Type B pancreatic cell (in vitro differentiated cells): ENCODE measurements at regions not wholly inside any gene's neighbourhood (a gene's known extent, or its start where the extent isn't known, plus 50 kb on each side); places are given as distances from the start of the nearest gene placed in this dataset.

ENCODE experiments used
- DNase-seq: peaks from one replicate; pipeline ENCODE4 v3.0.0; 2021; ENCODE audit warnings: mixed read lengths; ENCODE audit not compliant: unreplicated experiment; ENCODE audit errors: extremely low spot score
- H3K27ac Mint-ChIP-seq: 2 replicates; pipeline ENCODE4 v1.8.0; 2021; ENCODE audit warnings: mild to moderate bottlenecking, mixed read lengths
- H3K27me3 Mint-ChIP-seq: 2 replicates; pipeline ENCODE4 v1.8.0; 2021; ENCODE audit warnings: mixed read lengths
- H3K36me3 Mint-ChIP-seq: 2 replicates; pipeline ENCODE4 v1.8.0; 2021; ENCODE audit warnings: mixed read lengths
- H3K4me1 Mint-ChIP-seq: one replicate; pipeline ENCODE4 v1.8.0; 2021; ENCODE audit warnings: mixed read lengths; ENCODE audit not compliant: unreplicated experiment
- H3K4me3 Mint-ChIP-seq: 2 replicates; pipeline ENCODE4 v1.8.0; 2021; ENCODE audit warnings: mild to moderate bottlenecking, mixed read lengths
- H3K9me3 Mint-ChIP-seq: 2 replicates; pipeline ENCODE4 v1.8.0; 2021; ENCODE audit warnings: mixed read lengths
- CTCF ChIP-seq: fragments of 200-600 bp; sonication (generic); conservative IDR thresholded peaks from 2 replicates; pipeline ENCODE4 v1.5.0; 2021; ENCODE audit warnings: antibody characterized with exemption, mild to moderate bottlenecking

- Mint-ChIP-seq H3K27me3 (no peaks in the 10 kb centered on the region), H3K4me1 (no peaks in the 10 kb centered on the region), H3K36me3 (no peaks in the 10 kb centered on the region), H3K9me3 (no peaks in the 10 kb centered on the region), H3K27ac (no peak overlapping the region), H3K4me3 (no peak overlapping the region)
- no peak for DNase-seq
- TF ChIP-seq CTCF, result no peak
These were observed 833.1 kb downstream of the FLRT2 start for GRCh38 chr14:86363047-86363446.

DNA sequence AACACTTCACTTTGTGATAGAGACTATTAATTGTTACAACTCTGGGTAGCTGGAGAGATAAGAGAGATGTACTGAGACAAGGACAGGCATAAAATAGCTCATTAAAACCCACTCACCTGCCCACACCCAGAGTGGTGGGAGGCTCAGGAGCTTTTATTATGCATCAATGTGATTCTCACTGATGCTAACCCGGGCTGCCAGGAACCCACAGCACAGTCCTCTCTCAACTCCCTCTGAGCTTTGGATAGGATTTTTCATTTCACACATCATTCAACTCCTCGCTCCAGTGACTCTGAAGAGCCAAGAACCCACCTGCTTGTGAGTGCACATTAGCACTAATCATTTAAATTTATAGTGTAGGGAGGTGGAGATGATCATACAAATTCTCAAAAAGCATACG, 827.9 kb downstream of the FLRT2 start:
- no peak for TF ChIP-seq CTCF
- DNase-seq, result no peak
- Mint-ChIP-seq H3K27me3 (no peaks in the 10 kb centered on the region), H3K27ac (no peak overlapping the region), H3K9me3 (no peaks in the 10 kb centered on the region), H3K4me1 (no peaks in the 10 kb centered on the region), H3K4me3 (no peak overlapping the region), H3K36me3 (no peaks in the 10 kb centered on the region)

DNA sequence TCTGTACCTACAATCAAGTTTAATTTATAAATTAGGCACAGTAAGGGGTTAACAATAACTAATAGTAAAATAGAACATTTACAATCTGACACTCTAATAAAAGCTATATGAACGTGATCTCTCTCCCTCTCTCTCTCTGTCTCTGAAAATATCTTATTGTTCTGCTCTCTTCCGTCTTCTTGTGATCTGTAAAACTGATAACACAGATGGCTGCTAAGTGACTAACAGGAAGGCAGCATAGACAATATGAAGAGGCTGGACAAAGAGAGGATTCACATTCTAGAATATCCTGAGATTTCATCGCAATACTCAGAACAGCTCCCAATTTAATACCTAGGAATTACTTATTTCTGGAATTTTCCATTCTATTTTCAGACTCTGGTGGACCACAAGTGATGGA, 827.2 kb downstream of the FLRT2 start:
- DNase-seq, result no peak
- Mint-ChIP-seq H3K27me3 (no peaks in the 10 kb centered on the region), H3K27ac (no peak overlapping the region), H3K4me3 (no peak overlapping the region), H3K9me3 (no peaks in the 10 kb centered on the region), H3K4me1 (no peaks in the 10 kb centered on the region), H3K36me3 (no peaks in the 10 kb centered on the region)
- TF ChIP-seq CTCF, result no peak

DNA sequence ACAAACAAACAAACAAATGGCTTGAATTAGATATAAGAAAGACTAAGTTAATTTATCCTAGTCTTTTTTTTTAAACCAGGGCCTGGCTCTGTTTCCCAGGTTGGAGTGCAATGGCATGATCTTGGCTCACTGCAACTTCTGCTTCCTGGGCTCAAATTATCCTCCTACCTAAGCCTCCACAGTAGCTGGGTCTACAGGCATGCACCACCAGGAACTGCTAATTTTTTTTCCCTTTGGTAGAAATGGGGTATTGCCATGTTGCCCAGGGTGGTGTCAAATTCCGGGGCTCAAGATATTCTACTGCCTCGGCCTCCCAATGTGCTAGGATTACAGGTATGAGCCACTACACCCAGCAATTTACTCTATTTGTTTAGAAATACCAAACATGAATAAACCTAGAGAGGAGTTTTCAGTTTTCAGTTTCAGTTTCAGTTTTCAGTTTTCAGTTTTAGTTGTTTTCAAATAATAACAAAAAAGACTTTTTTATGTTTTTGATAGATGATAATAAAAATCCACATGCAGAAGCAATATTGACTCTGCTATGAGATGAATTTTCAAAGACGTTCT, 817.0 kb downstream of the FLRT2 start:
- Mint-ChIP-seq H3K9me3 (no peaks in the 10 kb centered on the region), H3K4me3 (no peak overlapping the region), H3K4me1 (no peaks in the 10 kb centered on the region), H3K27me3 (no peaks in the 10 kb centered on the region), H3K27ac (no peak overlapping the region), H3K36me3 (no peaks in the 10 kb centered on the region)
- TF ChIP-seq CTCF, result no peak
- DNase-seq, result no peak

DNA sequence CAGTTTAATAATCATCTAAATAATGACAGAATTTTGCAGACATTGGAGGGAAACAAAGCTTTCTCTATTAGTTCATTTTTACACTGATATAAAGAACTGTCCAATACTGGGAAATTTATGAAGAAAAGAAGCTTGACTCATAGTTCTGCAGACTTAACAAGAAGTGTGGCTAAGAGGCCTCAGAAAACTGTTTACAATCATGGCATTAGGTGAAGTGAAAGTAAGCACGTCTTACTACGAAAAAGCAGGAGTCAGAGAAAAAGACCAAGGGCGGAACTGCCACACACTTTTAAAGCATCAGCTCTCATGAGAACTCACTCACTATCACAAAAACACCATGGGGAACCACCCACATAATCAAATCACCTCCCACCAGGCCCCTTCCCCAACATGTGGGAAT, 804.4 kb downstream of the FLRT2 start:
- Mint-ChIP-seq H3K36me3 (no peaks in the 10 kb centered on the region), H3K27me3 (no peaks in the 10 kb centered on the region), H3K9me3 (no peaks in the 10 kb centered on the region), H3K27ac (no peak overlapping the region), H3K4me1 (peaks cover 7% of the 10 kb centered on the region), H3K4me3 (no peak overlapping the region)
- no peak for TF ChIP-seq CTCF
- DNase-seq, result no peak

DNA sequence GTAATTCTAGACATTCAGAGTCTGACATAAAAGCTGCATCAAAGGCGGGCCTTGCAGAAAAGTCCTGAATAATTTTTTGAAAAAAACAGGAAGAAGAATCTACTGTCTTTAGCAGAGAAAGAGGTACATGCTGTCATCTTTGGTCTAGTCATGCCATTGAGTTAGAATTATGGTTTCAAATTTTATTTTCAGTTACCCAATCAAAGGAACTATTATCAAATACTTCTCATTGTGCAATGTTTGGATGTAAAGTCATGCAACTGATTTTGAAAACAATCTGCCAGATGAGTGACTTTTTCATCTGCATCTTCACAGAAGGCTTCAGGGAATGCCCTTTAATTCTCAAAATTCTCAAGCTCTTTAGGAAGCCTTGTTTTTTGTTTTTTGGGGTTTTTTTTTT, 803.5 kb downstream of the FLRT2 start:
- Mint-ChIP-seq H3K9me3 (no peaks in the 10 kb centered on the region), H3K36me3 (no peaks in the 10 kb centered on the region), H3K27me3 (no peaks in the 10 kb centered on the region), H3K4me1 (peaks cover 7% of the 10 kb centered on the region), H3K27ac (no peak overlapping the region), H3K4me3 (no peak overlapping the region)
- no peak for TF ChIP-seq CTCF
- DNase-seq, result no peak
